Activated CD4-positive, alpha-beta T cell treated with anti-CD3 and anti-CD28 coated beads, Interleukin-2, amount 10 ng/mL, durations not matched to agents 24 days and 14 days (primary cell): ENCODE measurements at regions not wholly inside any gene's neighbourhood (a gene's known extent, or its start where the extent isn't known, plus 50 kb on each side); places are given as distances from the start of the nearest gene placed in this dataset.

Source experiments
- DNase-seq: peaks from one replicate; pipeline ENCODE4 v3.0.0; 2022
- H3K27ac Mint-ChIP-seq: one replicate; pipeline ENCODE4 v1.8.0; 2022; ENCODE audit warnings: mild to moderate bottlenecking, mixed read lengths
- H3K27me3 Mint-ChIP-seq: one replicate; pipeline ENCODE4 v1.8.0; 2022; ENCODE audit warnings: mixed read lengths
- H3K36me3 Mint-ChIP-seq: one replicate; pipeline ENCODE4 v1.8.0; 2022; ENCODE audit warnings: low read depth, mild to moderate bottlenecking, mixed read lengths
- H3K4me1 Mint-ChIP-seq: one replicate; pipeline ENCODE4 v1.8.0; 2021; ENCODE audit warnings: mixed read lengths
- H3K4me3 Mint-ChIP-seq: one replicate; pipeline ENCODE4 v1.8.0; 2022; ENCODE audit warnings: mild to moderate bottlenecking, moderate library complexity, mixed read lengths
- H3K9me3 Mint-ChIP-seq: one replicate; pipeline ENCODE4 v1.8.0; 2021; ENCODE audit warnings: mixed read lengths
- intact Hi-C: fragments of 100-400 bp; cut with micrococcal nuclease; formaldehyde crosslinking; loops from one replicate; pipeline ENCODE4 v1.15.1; 2023

GRCh38 chr3:55413236-55413635 lies 73.9 kb downstream of the WNT5A start:
- intact Hi-C loops, result no loop called here
- Mint-ChIP-seq H3K27me3 (no peaks in the 10 kb centered on the region), H3K36me3 (no peaks in the 10 kb centered on the region), H3K4me3 (no peak overlapping the region), H3K27ac (no peak overlapping the region), H3K9me3 (peaks cover 10% of the 10 kb centered on the region), H3K4me1 (no peaks in the 10 kb centered on the region)
- no peak for DNase-seq

- Mint-ChIP-seq H3K4me1 (no peaks in the 10 kb centered on the region), H3K9me3 (peaks cover 10% of the 10 kb centered on the region), H3K4me3 (no peak overlapping the region), H3K27me3 (no peaks in the 10 kb centered on the region), H3K36me3 (no peaks in the 10 kb centered on the region), H3K27ac (no peak overlapping the region)
- no peak for DNase-seq
- intact Hi-C loops, result no loop called here
These were observed 74.6 kb downstream of the WNT5A start for GRCh38 chr3:55412545-55412944.

GRCh38 chr3:55409806-55410205 lies 77.3 kb downstream of the WNT5A start:
- Mint-ChIP-seq H3K27me3 (no peaks in the 10 kb centered on the region), H3K9me3 (peaks cover 13% of the 10 kb centered on the region), H3K4me3 (no peak overlapping the region), H3K36me3 (no peaks in the 10 kb centered on the region), H3K27ac (no peak overlapping the region), H3K4me1 (no peaks in the 10 kb centered on the region)
- no peak for DNase-seq
- intact Hi-C loops, result no loop called here

GRCh38 chr3:55408193-55408826 lies 78.8 kb downstream of the WNT5A start:
- H3K36me3 Mint-ChIP-seq, result no peaks in the 10 kb centered on the region
- H3K27me3 Mint-ChIP-seq, result no peaks in the 10 kb centered on the region
- H3K4me3 Mint-ChIP-seq, result no peak overlapping the region
- no peak overlapping the region for H3K27ac Mint-ChIP-seq
- DNase-seq, result no peak
- no peaks in the 10 kb centered on the region for H3K4me1 Mint-ChIP-seq
- intact Hi-C loops, result no loop called here
- peaks cover 9% of the 10 kb centered on the region for H3K9me3 Mint-ChIP-seq

GRCh38 chr3:55407426-55407820 lies 79.7 kb downstream of the WNT5A start:
- Mint-ChIP-seq H3K36me3 (no peaks in the 10 kb centered on the region), H3K27me3 (no peaks in the 10 kb centered on the region), H3K27ac (no peak overlapping the region), H3K4me3 (no peak overlapping the region), H3K4me1 (no peaks in the 10 kb centered on the region), H3K9me3 (peaks cover 9% of the 10 kb centered on the region)
- no peak for DNase-seq
- intact Hi-C loops, result no loop called here

- Mint-ChIP-seq H3K4me1 (no peaks in the 10 kb centered on the region), H3K27ac (no peak overlapping the region), H3K27me3 (no peaks in the 10 kb centered on the region), H3K4me3 (no peak overlapping the region), H3K36me3 (no peaks in the 10 kb centered on the region), H3K9me3 (peaks cover 9% of the 10 kb centered on the region)
- DNase-seq, result no peak
- intact Hi-C loops, result no loop called here
These were observed 80.2 kb downstream of the WNT5A start for GRCh38 chr3:55406696-55407425.

- no peak for DNase-seq
- intact Hi-C loops, result no loop called here
- Mint-ChIP-seq H3K27ac (no peak overlapping the region), H3K9me3 (peaks cover 3% of the 10 kb centered on the region), H3K27me3 (no peaks in the 10 kb centered on the region), H3K36me3 (no peaks in the 10 kb centered on the region), H3K4me3 (no peak overlapping the region), H3K4me1 (no peaks in the 10 kb centered on the region)
These were observed 81.7 kb downstream of the WNT5A start for GRCh38 chr3:55405436-55405835.

- no peaks in the 10 kb centered on the region for H3K27me3 Mint-ChIP-seq
- H3K9me3 Mint-ChIP-seq, result peaks cover 3% of the 10 kb centered on the region
- intact Hi-C loops, result no loop called here
- H3K4me1 Mint-ChIP-seq, result no peaks in the 10 kb centered on the region
- no peak overlapping the region for H3K4me3 Mint-ChIP-seq
- DNase-seq, result no peak
- H3K36me3 Mint-ChIP-seq, result no peaks in the 10 kb centered on the region
- H3K27ac Mint-ChIP-seq, result no peak overlapping the region
These were observed 84.1 kb downstream of the WNT5A start for GRCh38 chr3:55402886-55403609.

- no peak for DNase-seq
- no peak overlapping the region for H3K27ac Mint-ChIP-seq
- intact Hi-C loops, result no loop called here
- no peaks in the 10 kb centered on the region for H3K27me3 Mint-ChIP-seq
- no peaks in the 10 kb centered on the region for H3K36me3 Mint-ChIP-seq
- H3K4me3 Mint-ChIP-seq, result no peak overlapping the region
- H3K9me3 Mint-ChIP-seq, result no peaks in the 10 kb centered on the region
- H3K4me1 Mint-ChIP-seq, result no peaks in the 10 kb centered on the region
These were observed 106.5 kb downstream of the WNT5A start for GRCh38 chr3:55380561-55380960.

GRCh38 chr3:55376753-55377347 lies 110.3 kb downstream of the WNT5A start:
- intact Hi-C loops, result no loop called here
- Mint-ChIP-seq H3K4me1 (no peaks in the 10 kb centered on the region), H3K27me3 (no peaks in the 10 kb centered on the region), H3K36me3 (no peaks in the 10 kb centered on the region), H3K27ac (no peak overlapping the region), H3K9me3 (no peaks in the 10 kb centered on the region), H3K4me3 (no peak overlapping the region)
- DNase-seq, result no peak

- Mint-ChIP-seq H3K27me3 (no peaks in the 10 kb centered on the region), H3K36me3 (no peaks in the 10 kb centered on the region), H3K27ac (no peak overlapping the region), H3K4me3 (no peak overlapping the region), H3K9me3 (no peaks in the 10 kb centered on the region), H3K4me1 (no peaks in the 10 kb centered on the region)
- intact Hi-C loops, result no loop called here
- DNase-seq, result no peak
These were observed 113.7 kb downstream of the WNT5A start for GRCh38 chr3:55373423-55373822.

GRCh38 chr3:55370272-55370671 lies 116.8 kb downstream of the WNT5A start:
- Mint-ChIP-seq H3K4me1 (no peaks in the 10 kb centered on the region), H3K9me3 (no peaks in the 10 kb centered on the region), H3K27me3 (no peaks in the 10 kb centered on the region), H3K4me3 (no peak overlapping the region), H3K27ac (no peak overlapping the region), H3K36me3 (no peaks in the 10 kb centered on the region)
- no peak for DNase-seq
- intact Hi-C loops, result no loop called here

- Mint-ChIP-seq H3K36me3 (no peaks in the 10 kb centered on the region), H3K27ac (no peak overlapping the region), H3K27me3 (no peaks in the 10 kb centered on the region), H3K4me3 (no peak overlapping the region), H3K9me3 (no peaks in the 10 kb centered on the region), H3K4me1 (no peaks in the 10 kb centered on the region)
- intact Hi-C loops, result no loop called here
- no peak for DNase-seq
These were observed 117.8 kb downstream of the WNT5A start for GRCh38 chr3:55369141-55369847.

- peak; percentile 17 for DNase-seq
- Mint-ChIP-seq H3K4me1 (no peaks in the 10 kb centered on the region), H3K27ac (no peak overlapping the region), H3K27me3 (no peaks in the 10 kb centered on the region), H3K36me3 (no peaks in the 10 kb centered on the region), H3K9me3 (no peaks in the 10 kb centered on the region), H3K4me3 (no peak overlapping the region)
- intact Hi-C loops, result no loop called here
These were observed 118.7 kb downstream of the WNT5A start for GRCh38 chr3:55368366-55368765.
